Panc1 (cell line): ENCODE measurements at regions not wholly inside any gene's neighbourhood (a gene's known extent, or its start where the extent isn't known, plus 50 kb on each side); places are given as distances from the start of the nearest gene placed in this dataset.

Experiments
- ATAC-seq: fragments of 200-7000 bp; cut with Tn5 transposase; 2 replicates; pipeline ENCODE4 v1.9.1; 2020; ENCODE audit warnings: mild to moderate bottlenecking, moderate library complexity
- BruUV-seq: library from RNA; stranded (reverse); fragments of 400-500 nt; replicated peaks from 2 replicates; lab custom pipeline; 2021; lab: Mats Ljungman, UMichigan
- CTCF ChIA-PET: fragments of 300-600 bp; sonication (Branson Sonifier 250); formaldehyde crosslinking; loops from one replicate; lab custom pipeline; 2022; ENCODE audit warnings: antibody characterized with exemption; lab: Charles Lee
- POLR2A ChIA-PET: fragments of 300-600 bp; sonication (Branson Sonifier 250); formaldehyde crosslinking; loops from one replicate; lab custom pipeline; 2022; ENCODE audit warnings: antibody characterized with exemption; lab: Charles Lee
- DNase-seq: peaks from one replicate; pipeline ENCODE4 v3.0.0-alpha.2; 2010; ENCODE audit warnings: low read depth, low spot score
- H3K27ac ChIP-seq: 2 replicates; pipeline ENCODE4 v1.5.1; 2011; ENCODE audit warnings: mild to moderate bottlenecking, low read length, inconsistent platforms
- H3K27me3 ChIP-seq: fragments of 200-500 bp; sonication (Bioruptor generic); 2 replicates; pipeline ENCODE4 v1.6.0; 2014; ENCODE audit warnings: low read length, inconsistent platforms; ENCODE audit not compliant: control insufficient read depth, insufficient read depth
- H3K36me3 ChIP-seq: fragments of 200-500 bp; sonication (Bioruptor generic); 2 replicates; pipeline ENCODE4 v1.5.1; 2014; ENCODE audit warnings: inconsistent platforms, mild to moderate bottlenecking, low read length, moderate library complexity; ENCODE audit not compliant: control insufficient read depth, insufficient read depth
- H3K4me1 ChIP-seq: 2 replicates; pipeline ENCODE4 v1.5.1; 2011; ENCODE audit warnings: inconsistent platforms, mild to moderate bottlenecking, low read length, moderate library complexity; ENCODE audit not compliant: control insufficient read depth, insufficient read depth
- H3K4me3 ChIP-seq, 2 experiments: 2 replicates each; pipeline ENCODE4 v1.5.1; 2011 to 2012; ENCODE audit warnings: low read depth in 2 of 2, low read length in 2 of 2, mild to moderate bottlenecking in 2 of 2, inconsistent platforms in 1 of 2, moderate library complexity in 1 of 2
- H3K9me3 ChIP-seq: fragments of 200-500 bp; sonication (Bioruptor generic); 2 replicates; pipeline ENCODE4 v1.5.1; 2014; ENCODE audit warnings: low read depth, mild to moderate bottlenecking, inconsistent platforms, low read length, moderate library complexity; ENCODE audit not compliant: control insufficient read depth, insufficient read depth
- CTCF ChIP-seq: fragments of 450-650 bp; IDR thresholded peaks from 2 replicates; pipeline ENCODE4 v1.5.1; 2017; ENCODE audit warnings: mild to moderate bottlenecking
- POLR2AphosphoS5 ChIP-seq: IDR thresholded peaks from 2 replicates; pipeline ENCODE4 v1.6.1; 2012; ENCODE audit warnings: mild to moderate bottlenecking, low read depth, low read length, moderate library complexity
- REST ChIP-seq, 2 experiments: IDR thresholded peaks; 2 replicates each; pipeline ENCODE4 v1.6.1; 2011 to 2012; ENCODE audit warnings: low read depth in 2 of 2, control low read depth in 1 of 2, low read length in 1 of 2, mild to moderate bottlenecking in 1 of 2, moderate library complexity in 1 of 2; ENCODE audit not compliant: insufficient read depth in 1 of 2
- SIN3A ChIP-seq: IDR thresholded peaks from 2 replicates; pipeline ENCODE4 v1.6.1; 2012; ENCODE audit warnings: low read depth, mild to moderate bottlenecking, low read length, moderate library complexity, borderline replicate concordance; ENCODE audit not compliant: insufficient read depth
- TCF7L2 ChIP-seq: IDR thresholded peaks from 2 replicates; pipeline ENCODE4 v1.6.1; 2011; ENCODE audit warnings: mild to moderate bottlenecking, low read depth, low read length, inconsistent platforms
- in situ Hi-C: cut with HindIII; loops from 2 replicates; pipeline ENCODE4 v1.10.0; 2016; ENCODE audit warnings: low sequenced_read_pairs, low pct_unique_long_range_greater_than_20kb
- intact Hi-C: fragments of 100-400 bp; cut with micrococcal nuclease; formaldehyde crosslinking; loops from one replicate; pipeline ENCODE4 v1.10.0; 2022; ENCODE audit not compliant: unreplicated experiment

- DNase-seq = no peak
- Histone ChIP-seq H3K4me1 (no peaks in the 10 kb centered on the region), H3K27ac (no peak overlapping the region), H3K9me3 (no peaks in the 10 kb centered on the region), H3K27me3 (no peaks in the 10 kb centered on the region), H3K4me3 (no peak overlapping the region), H3K36me3 (no peaks in the 10 kb centered on the region)
- no TSS peak for BruUV-seq
- in situ Hi-C loops (no loop called here), intact Hi-C loops (no loop called here)
- POLR2A ChIA-PET = no interaction called here
- CTCF ChIA-PET = no interaction called here
- ATAC-seq = no peak
- TF ChIP-seq POLR2AphosphoS5 = no peak
- TF ChIP-seq SIN3A = no peak
- no peak for TF ChIP-seq TCF7L2
- no peak for TF ChIP-seq CTCF
- TF ChIP-seq REST (IDR thresholded peaks at IDR 0.05; ENCODE audit: insufficient read depth in 1 of 2, low read depth in 2 of 2, low read length in 1 of 2) = no peak
Observed at GRCh38 chr5:25415970-25416369, 771.2 kb upstream of the CDH10 start.

GRCh38 chr5:25414742-25415141, 770.0 kb upstream of the CDH10 start:
- Histone ChIP-seq H3K27ac (no peak overlapping the region), H3K4me1 (no peaks in the 10 kb centered on the region), H3K4me3 (no peak overlapping the region), H3K27me3 (no peaks in the 10 kb centered on the region), H3K36me3 (no peaks in the 10 kb centered on the region), H3K9me3 (no peaks in the 10 kb centered on the region)
- ChIA-PET POLR2A (no interaction called here), CTCF (no interaction called here)
- in situ Hi-C loops (no loop called here), intact Hi-C loops (no loop called here)
- no peak for DNase-seq
- no TSS peak for BruUV-seq
- ATAC-seq = no peak
- no peak for TF ChIP-seq CTCF

GRCh38 chr5:25412116-25412661, 767.4 kb upstream of the CDH10 start:
- no TSS peak for BruUV-seq
- ATAC-seq (no peak), DNase-seq (no peak)
- no peaks in the 10 kb centered on the region for H3K27me3 ChIP-seq
- H3K4me3 ChIP-seq = no peak overlapping the region
- no peak overlapping the region for H3K27ac ChIP-seq
- H3K4me1 ChIP-seq = no peaks in the 10 kb centered on the region
- ChIA-PET CTCF (no interaction called here), POLR2A (no interaction called here)
- intact Hi-C loops (no loop called here), in situ Hi-C loops (no loop called here)
- H3K9me3 ChIP-seq = no peaks in the 10 kb centered on the region
- H3K36me3 ChIP-seq = no peaks in the 10 kb centered on the region
- no peak for TF ChIP-seq SIN3A
- no peak for TF ChIP-seq POLR2AphosphoS5
- no peak for TF ChIP-seq CTCF
- TF ChIP-seq TCF7L2 = no peak
- TF ChIP-seq REST (IDR thresholded peaks at IDR 0.05; ENCODE audit: insufficient read depth in 1 of 2, low read depth in 2 of 2, low read length in 1 of 2) = no peak
